ENCODE measurements at regions not wholly inside any gene's neighbourhood (a gene's known extent, or its start where the extent isn't known, plus 50 kb on each side); places are given as distances from the start of the nearest gene placed in this dataset.

- TF ChIP-seq CTCF (IDR thresholded peaks at IDR 0.05) (no peak), POLR2A (IDR thresholded peaks at IDR 0.05) (no peak)
These were observed 172.9 kb downstream of the AHR start for GRCh38 chr7:17471325-17471724.

All from right lobe of liver (tissue), 4 donors.